Endodermal cell (in vitro differentiated cells): ENCODE measurements at regions not wholly inside any gene's neighbourhood (a gene's known extent, or its start where the extent isn't known, plus 50 kb on each side); places are given as distances from the start of the nearest gene placed in this dataset.

ENCODE experiments used
- DNase-seq: peaks from one replicate; pipeline ENCODE4 v3.0.0-alpha.2; 2017
- H3K27ac ChIP-seq: 2 replicates; pipeline ENCODE4 v1.5.1; 2013; ENCODE audit warnings: mild to moderate bottlenecking, low read depth, low read length, moderate library complexity
- H3K27me3 ChIP-seq: 2 replicates; pipeline ENCODE4 v1.6.1; 2013; ENCODE audit warnings: mild to moderate bottlenecking, low read length, moderate library complexity; ENCODE audit not compliant: insufficient read depth, control insufficient read depth, poor library complexity, severe bottlenecking
- H3K36me3 ChIP-seq: 2 replicates; pipeline ENCODE4 v1.7.0; 2013; ENCODE audit warnings: mild to moderate bottlenecking, low read length, moderate library complexity; ENCODE audit not compliant: control insufficient read depth, insufficient read depth
- H3K4me1 ChIP-seq: one replicate; pipeline ENCODE4 v1.7.0; 2013; ENCODE audit warnings: low read length; ENCODE audit not compliant: control insufficient read depth, insufficient read depth
- H3K4me3 ChIP-seq: 2 replicates; pipeline ENCODE4 v1.5.1; 2013; ENCODE audit warnings: mild to moderate bottlenecking, low read length, moderate library complexity
- H3K9ac ChIP-seq: 2 replicates; pipeline ENCODE4 v1.6.1; 2013; ENCODE audit warnings: mild to moderate bottlenecking, low read length, moderate library complexity; ENCODE audit not compliant: poor library complexity, severe bottlenecking; ENCODE audit errors: extremely low read depth
- H3K9me3 ChIP-seq: 2 replicates; pipeline ENCODE4 v1.6.1; 2013; ENCODE audit warnings: mild to moderate bottlenecking, low read length, moderate library complexity; ENCODE audit not compliant: control insufficient read depth
- H3K27ac Mint-ChIP-seq: 2 replicates; pipeline ENCODE4 v1.8.0; 2020; ENCODE audit warnings: mixed read lengths
- H3K27me3 Mint-ChIP-seq: 2 replicates; pipeline ENCODE4 v1.8.0; 2021; ENCODE audit warnings: mild to moderate bottlenecking, mixed read lengths; ENCODE audit not compliant: insufficient read depth
- H3K36me3 Mint-ChIP-seq: 2 replicates; pipeline ENCODE4 v1.8.0; 2020; ENCODE audit warnings: low read depth, mixed read lengths
- H3K4me1 Mint-ChIP-seq: 2 replicates; pipeline ENCODE4 v1.8.0; 2020; ENCODE audit warnings: mixed read lengths
- H3K4me3 Mint-ChIP-seq: 2 replicates; pipeline ENCODE4 v1.8.0; 2020; ENCODE audit warnings: mild to moderate bottlenecking, moderate library complexity, mixed read lengths
- H3K9me3 Mint-ChIP-seq: 2 replicates; pipeline ENCODE4 v1.8.0; 2020; ENCODE audit warnings: mild to moderate bottlenecking, mixed read lengths
- CTCF ChIP-seq: fragments of 200-600 bp; sonication (generic); conservative IDR thresholded peaks from 2 replicates; pipeline ENCODE4 v1.5.0; 2021; ENCODE audit warnings: antibody characterized with exemption, mild to moderate bottlenecking
- WGBS, 2 experiments: methylation state at CpG; one replicate each; pipeline versions ENCODE4 v1.1.5 to v1.1.7; 2013; ENCODE audit warnings: missing lambda C conversion rate in 2 of 2, mixed read lengths in 1 of 2; ENCODE audit not compliant: insufficient coverage in 1 of 2, insufficient read length in 1 of 2; 5-methylcytosine and 5-hydroxymethylcytosine counted together

GRCh38 chr4:57320849-57321248 lies 210.7 kb upstream of the IGFBP7 start:
- Histone ChIP-seq H3K4me1 (no peaks in the 10 kb centered on the region), H3K27me3 (no peaks in the 10 kb centered on the region), H3K36me3 (no peaks in the 10 kb centered on the region), H3K27ac (no peak overlapping the region), H3K9me3 (no peaks in the 10 kb centered on the region), H3K9ac (no peak overlapping the region), H3K4me3 (no peak overlapping the region)
- no peaks in the 10 kb centered on the region for H3K9me3 Mint-ChIP-seq
- DNase-seq = no peak
- no peaks in the 10 kb centered on the region for H3K36me3 Mint-ChIP-seq
- H3K27ac Mint-ChIP-seq = no peak overlapping the region
- no peaks in the 10 kb centered on the region for H3K27me3 Mint-ChIP-seq
- no peak overlapping the region for H3K4me3 Mint-ChIP-seq
- 89 to 93% methylated on average over 3 to 4 of the region's 4 CpGs for WGBS, 2 experiments
- no peak for TF ChIP-seq CTCF
- H3K4me1 Mint-ChIP-seq = no peaks in the 10 kb centered on the region

DNA sequence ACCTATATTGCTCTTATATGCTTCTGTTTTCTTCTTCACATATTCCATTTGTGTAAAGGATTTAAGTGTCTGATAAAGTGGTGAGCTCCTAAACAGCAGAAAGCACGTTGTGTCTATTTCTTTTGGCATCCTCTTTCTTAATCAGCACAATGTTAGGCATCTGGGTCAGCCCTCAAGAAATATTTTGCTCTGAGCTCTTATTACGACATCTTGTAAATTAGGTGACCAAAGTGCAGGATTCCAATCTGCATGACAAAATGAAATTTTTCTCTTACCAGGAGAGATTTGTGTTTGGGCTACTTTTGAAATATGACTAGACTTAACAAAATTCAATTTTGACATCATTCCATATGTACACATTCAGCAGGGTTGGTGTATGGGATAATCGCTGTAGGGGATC lies 210.0 kb upstream of the IGFBP7 start:
- Histone ChIP-seq H3K27ac (no peak overlapping the region), H3K9me3 (no peaks in the 10 kb centered on the region), H3K4me1 (no peaks in the 10 kb centered on the region), H3K4me3 (no peak overlapping the region), H3K27me3 (no peaks in the 10 kb centered on the region), H3K9ac (no peak overlapping the region), H3K36me3 (no peaks in the 10 kb centered on the region)
- DNase-seq = no peak
- Mint-ChIP-seq H3K9me3 (no peaks in the 10 kb centered on the region), H3K4me1 (no peaks in the 10 kb centered on the region), H3K27ac (no peak overlapping the region), H3K36me3 (no peaks in the 10 kb centered on the region), H3K4me3 (no peak overlapping the region), H3K27me3 (no peaks in the 10 kb centered on the region)
- WGBS, 2 experiments = 83 to 99% methylated on average over 1 to 3 of the region's 3 CpGs
- no peak for TF ChIP-seq CTCF

GRCh38 chr4:57318703-57319102 lies 208.5 kb upstream of the IGFBP7 start:
- no peak overlapping the region for H3K27ac Mint-ChIP-seq
- Histone ChIP-seq H3K9me3 (no peaks in the 10 kb centered on the region), H3K4me3 (no peak overlapping the region), H3K36me3 (no peaks in the 10 kb centered on the region), H3K9ac (no peak overlapping the region), H3K27ac (no peak overlapping the region), H3K27me3 (no peaks in the 10 kb centered on the region), H3K4me1 (no peaks in the 10 kb centered on the region)
- DNase-seq = no peak
- no peaks in the 10 kb centered on the region for H3K27me3 Mint-ChIP-seq
- 95 to 100% methylated on average over 1 to 2 of the region's 2 CpGs for WGBS, 2 experiments
- H3K36me3 Mint-ChIP-seq = no peaks in the 10 kb centered on the region
- TF ChIP-seq CTCF = no peak
- H3K4me1 Mint-ChIP-seq = no peaks in the 10 kb centered on the region
- H3K9me3 Mint-ChIP-seq = no peaks in the 10 kb centered on the region
- no peak overlapping the region for H3K4me3 Mint-ChIP-seq
